ENCODE measurements at regions not wholly inside any gene's neighbourhood (a gene's known extent, or its start where the extent isn't known, plus 50 kb on each side); places are given as distances from the start of the nearest gene placed in this dataset.

DNA sequence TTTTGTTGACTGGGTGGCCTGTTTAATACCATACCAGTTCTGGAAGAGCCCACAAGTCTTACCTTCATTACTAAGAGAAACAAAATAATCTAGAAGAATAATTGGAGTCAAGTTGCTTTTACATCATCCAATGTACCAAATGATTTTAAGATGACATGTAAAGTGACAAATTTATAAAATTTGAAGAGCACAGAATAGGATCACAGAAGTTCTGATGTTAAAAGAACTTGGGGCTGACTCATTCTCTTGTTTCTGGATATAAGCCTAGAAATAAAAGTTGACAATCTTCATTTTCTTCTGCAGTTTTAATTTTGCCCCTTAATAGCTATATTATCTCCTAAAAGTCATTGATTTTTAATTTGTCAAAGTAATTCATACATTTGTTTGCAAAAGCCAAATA, 317.5 kb upstream of the MARCKS start:
- peak overlapping the region; percentile 55 for H3K4me2 ChIP-seq (ENCODE audit: low read length)
- no peaks in the 10 kb centered on the region for H3K9me3 ChIP-seq (ENCODE audit: insufficient read depth, low read depth, low read length)
- Mint-ChIP-seq H3K27me3 (ENCODE audit: low read depth, unreplicated experiment) (no peaks in the 10 kb centered on the region), H3K27ac (ENCODE audit: unreplicated experiment) (peak overlapping the region; percentile 5), H3K9me3 (ENCODE audit: unreplicated experiment) (no peaks in the 10 kb centered on the region), H3K4me1 (ENCODE audit: low read depth, unreplicated experiment) (peaks cover 12% of the 10 kb centered on the region), H3K4me3 (ENCODE audit: unreplicated experiment) (no peak overlapping the region), H3K36me3 (ENCODE audit: low read depth, unreplicated experiment) (no peaks in the 10 kb centered on the region)
- peak overlapping the region; percentile 31 for H2AFZ ChIP-seq (ENCODE audit: low read depth, low read length)
- no peaks in the 10 kb centered on the region for H3K79me2 ChIP-seq (ENCODE audit: insufficient read depth, low read length)
- no peak overlapping the region for H3K9ac ChIP-seq (ENCODE audit: low read length)
- TF ChIP-seq EZH2 (IDR thresholded peaks at IDR 0.05; ENCODE audit: insufficient read depth, low read length) = no peak
- TF ChIP-seq, protein P1, sequence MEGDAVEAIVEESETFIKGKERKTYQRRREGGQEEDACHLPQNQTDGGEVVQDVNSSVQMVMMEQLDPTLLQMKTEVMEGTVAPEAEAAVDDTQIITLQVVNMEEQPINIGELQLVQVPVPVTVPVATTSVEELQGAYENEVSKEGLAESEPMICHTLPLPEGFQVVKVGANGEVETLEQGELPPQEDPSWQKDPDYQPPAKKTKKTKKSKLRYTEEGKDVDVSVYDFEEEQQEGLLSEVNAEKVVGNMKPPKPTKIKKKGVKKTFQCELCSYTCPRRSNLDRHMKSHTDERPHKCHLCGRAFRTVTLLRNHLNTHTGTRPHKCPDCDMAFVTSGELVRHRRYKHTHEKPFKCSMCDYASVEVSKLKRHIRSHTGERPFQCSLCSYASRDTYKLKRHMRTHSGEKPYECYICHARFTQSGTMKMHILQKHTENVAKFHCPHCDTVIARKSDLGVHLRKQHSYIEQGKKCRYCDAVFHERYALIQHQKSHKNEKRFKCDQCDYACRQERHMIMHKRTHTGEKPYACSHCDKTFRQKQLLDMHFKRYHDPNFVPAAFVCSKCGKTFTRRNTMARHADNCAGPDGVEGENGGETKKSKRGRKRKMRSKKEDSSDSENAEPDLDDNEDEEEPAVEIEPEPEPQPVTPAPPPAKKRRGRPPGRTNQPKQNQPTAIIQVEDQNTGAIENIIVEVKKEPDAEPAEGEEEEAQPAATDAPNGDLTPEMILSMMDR (IDR thresholded peaks at IDR 0.05; ENCODE audit: insufficient read depth, low read depth, low read length) = no peak
- peaks cover 9% of the 10 kb centered on the region for H3K4me1 ChIP-seq (ENCODE audit: insufficient read depth, low read length)
- no peaks in the 10 kb centered on the region for H4K20me1 ChIP-seq (ENCODE audit: insufficient read depth, low read length)
- no peak overlapping the region for H3K4me3 ChIP-seq (ENCODE audit: insufficient read depth, low read depth, low read length)
- no peaks in the 10 kb centered on the region for H3K36me3 ChIP-seq (ENCODE audit: insufficient read depth, low read length)
- FAIRE-seq = no peak
- H3K27me3 ChIP-seq (ENCODE audit: insufficient read depth, low read length) = no peaks in the 10 kb centered on the region
- peak; percentile 28 for DNase-seq (ENCODE audit: low read depth)
- peak overlapping the region; percentile 15 for H3K27ac ChIP-seq (ENCODE audit: low read depth, low read length)

DNA sequence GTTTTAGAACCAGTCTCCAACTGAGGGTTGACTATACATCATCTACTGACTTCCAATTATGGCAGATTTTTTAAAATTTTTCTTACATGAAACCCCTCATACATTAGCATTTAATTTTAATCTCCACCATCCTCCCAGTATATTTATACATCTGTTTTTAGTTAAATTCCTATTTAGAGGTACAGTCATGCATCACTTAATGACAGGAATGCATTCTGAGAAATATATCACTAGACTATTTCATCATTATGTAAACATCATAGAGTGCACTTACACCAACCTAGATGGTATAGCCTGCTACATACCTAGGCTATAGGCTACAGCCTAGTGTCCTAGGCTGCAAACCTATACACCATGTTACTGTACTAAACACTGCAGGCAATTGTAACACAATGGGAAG, 316.7 kb upstream of the MARCKS start:
- Histone ChIP-seq H3K4me1 (ENCODE audit: insufficient read depth, low read length) (peaks cover 9% of the 10 kb centered on the region), H3K4me2 (ENCODE audit: low read length) (peak overlapping the region; percentile 4), H3K9ac (ENCODE audit: low read length) (no peak overlapping the region), H4K20me1 (ENCODE audit: insufficient read depth, low read length) (no peaks in the 10 kb centered on the region), H3K4me3 (ENCODE audit: insufficient read depth, low read depth, low read length) (no peak overlapping the region), H3K9me3 (ENCODE audit: insufficient read depth, low read depth, low read length) (no peaks in the 10 kb centered on the region), H3K27ac (ENCODE audit: low read depth, low read length) (no peak overlapping the region), H2AFZ (ENCODE audit: low read depth, low read length) (no peak overlapping the region), H3K36me3 (ENCODE audit: insufficient read depth, low read length) (no peaks in the 10 kb centered on the region), H3K79me2 (ENCODE audit: insufficient read depth, low read length) (no peaks in the 10 kb centered on the region), H3K27me3 (ENCODE audit: insufficient read depth, low read length) (no peaks in the 10 kb centered on the region)
- no peak overlapping the region for H3K27ac Mint-ChIP-seq (ENCODE audit: unreplicated experiment)
- H3K36me3 Mint-ChIP-seq (ENCODE audit: low read depth, unreplicated experiment) = no peaks in the 10 kb centered on the region
- H3K27me3 Mint-ChIP-seq (ENCODE audit: low read depth, unreplicated experiment) = no peaks in the 10 kb centered on the region
- FAIRE-seq (no peak), DNase-seq (ENCODE audit: low read depth) (peak; percentile 67)
- H3K9me3 Mint-ChIP-seq (ENCODE audit: unreplicated experiment) = no peaks in the 10 kb centered on the region
- no peak overlapping the region for H3K4me3 Mint-ChIP-seq (ENCODE audit: unreplicated experiment)
- TF ChIP-seq EZH2 (IDR thresholded peaks at IDR 0.05; ENCODE audit: insufficient read depth, low read length) = no peak
- TF ChIP-seq, protein P1 (IDR thresholded peaks at IDR 0.05; ENCODE audit: insufficient read depth, low read depth, low read length) = no peak
- peaks cover 12% of the 10 kb centered on the region for H3K4me1 Mint-ChIP-seq (ENCODE audit: low read depth, unreplicated experiment)

DNA sequence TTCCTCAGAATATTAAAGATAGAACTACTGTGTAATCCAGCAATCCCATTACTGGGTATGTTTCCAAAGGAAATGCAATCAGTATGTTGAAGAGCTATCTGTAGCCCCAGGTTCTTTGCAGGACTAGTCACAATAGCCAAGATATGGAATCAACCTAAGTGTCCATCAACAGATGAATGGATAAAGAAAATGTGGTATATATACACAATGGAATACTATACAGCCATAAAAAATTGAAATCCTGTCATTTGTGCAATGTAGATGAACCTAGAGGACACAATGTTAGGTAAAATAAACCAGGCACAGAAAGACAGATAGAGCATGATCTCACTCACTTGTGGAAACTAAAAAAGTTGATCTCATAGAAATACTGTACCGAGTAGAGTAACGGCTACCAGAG, 306.0 kb upstream of the MARCKS start:
- Mint-ChIP-seq H3K4me1 (ENCODE audit: low read depth, unreplicated experiment) (no peaks in the 10 kb centered on the region), H3K9me3 (ENCODE audit: unreplicated experiment) (peaks cover 2% of the 10 kb centered on the region), H3K27me3 (ENCODE audit: low read depth, unreplicated experiment) (no peaks in the 10 kb centered on the region), H3K36me3 (ENCODE audit: low read depth, unreplicated experiment) (no peaks in the 10 kb centered on the region), H3K4me3 (ENCODE audit: unreplicated experiment) (no peak overlapping the region), H3K27ac (ENCODE audit: unreplicated experiment) (no peak overlapping the region)
- Histone ChIP-seq H3K27me3 (ENCODE audit: insufficient read depth, low read length) (no peaks in the 10 kb centered on the region), H3K4me3 (ENCODE audit: insufficient read depth, low read depth, low read length) (no peak overlapping the region), H3K4me1 (ENCODE audit: insufficient read depth, low read length) (no peaks in the 10 kb centered on the region), H3K27ac (ENCODE audit: low read depth, low read length) (no peak overlapping the region), H2AFZ (ENCODE audit: low read depth, low read length) (no peak overlapping the region), H3K4me2 (ENCODE audit: low read length) (no peak overlapping the region), H3K9me3 (ENCODE audit: insufficient read depth, low read depth, low read length) (no peaks in the 10 kb centered on the region), H3K79me2 (ENCODE audit: insufficient read depth, low read length) (no peaks in the 10 kb centered on the region), H3K9ac (ENCODE audit: low read length) (no peak overlapping the region), H4K20me1 (ENCODE audit: insufficient read depth, low read length) (no peaks in the 10 kb centered on the region), H3K36me3 (ENCODE audit: insufficient read depth, low read length) (no peaks in the 10 kb centered on the region)
- FAIRE-seq (no peak), DNase-seq (ENCODE audit: low read depth) (no peak)
- TF ChIP-seq EZH2 (IDR thresholded peaks at IDR 0.05; ENCODE audit: insufficient read depth, low read length) = no peak
- TF ChIP-seq, protein P1 (IDR thresholded peaks at IDR 0.05; ENCODE audit: insufficient read depth, low read depth, low read length) = no peak
